SH-SY5Y (cell line): ENCODE measurements at regions not wholly inside any gene's neighbourhood (a gene's known extent, or its start where the extent isn't known, plus 50 kb on each side); places are given as distances from the start of the nearest gene placed in this dataset.

ENCODE experiments used
- GATA2 ChIP-seq: IDR thresholded peaks from 2 replicates; pipeline ENCODE4 v1.6.1; 2011; ENCODE audit warnings: mild to moderate bottlenecking, low read depth, low read length
- GATA3 ChIP-seq: IDR thresholded peaks from 2 replicates; pipeline ENCODE4 v1.6.1; 2011; ENCODE audit warnings: low read depth, mild to moderate bottlenecking, low read length, moderate library complexity

GRCh38 chr2:15827001-15827400 is 113.3 kb upstream of the MYCN start:
- TF ChIP-seq GATA2, result no peak
- TF ChIP-seq GATA3, result no peak

- TF ChIP-seq GATA2 (no peak), GATA3 (no peak)
Measured at GRCh38 chr2:15828576-15828975, 111.8 kb upstream of the MYCN start.

GRCh38 chr2:15829091-15829801 is 111.1 kb upstream of the MYCN start:
- no peak for TF ChIP-seq GATA2
- TF ChIP-seq GATA3, result no peak

GRCh38 chr2:15829985-15830384 is 110.4 kb upstream of the MYCN start:
- TF ChIP-seq GATA2, result no peak
- no peak for TF ChIP-seq GATA3

- TF ChIP-seq GATA2 (no peak), GATA3 (no peak)
Measured at GRCh38 chr2:15830937-15831549, 109.3 kb upstream of the MYCN start.

- TF ChIP-seq GATA2 (no peak), GATA3 (no peak)
Measured at GRCh38 chr2:15832030-15832709, 108.2 kb upstream of the MYCN start.

GRCh38 chr2:15832849-15833680 is 107.3 kb upstream of the MYCN start:
- TF ChIP-seq GATA2 (no peak), GATA3 (no peak)

GRCh38 chr2:15833731-15834130 is 106.6 kb upstream of the MYCN start:
- TF ChIP-seq GATA3 (no peak), GATA2 (no peak)

GRCh38 chr2:15834381-15835031 is 105.8 kb upstream of the MYCN start:
- no peak for TF ChIP-seq GATA2
- no peak for TF ChIP-seq GATA3

GRCh38 chr2:15835991-15836688 is 104.2 kb upstream of the MYCN start:
- TF ChIP-seq GATA2 (no peak), GATA3 (no peak)

GRCh38 chr2:15836689-15837610 is 103.4 kb upstream of the MYCN start:
- no peak for TF ChIP-seq GATA3
- no peak for TF ChIP-seq GATA2

- TF ChIP-seq GATA3, result no peak
- no peak for TF ChIP-seq GATA2
Measured at GRCh38 chr2:15838481-15839090, 101.8 kb upstream of the MYCN start.
